Activated CD4-positive, alpha-beta T cell treated with anti-CD3 and anti-CD28 coated beads, Interleukin-2, amount 10 ng/mL, durations not matched to agents 24 days and 14 days (primary cell): ENCODE measurements at regions not wholly inside any gene's neighbourhood (a gene's known extent, or its start where the extent isn't known, plus 50 kb on each side); places are given as distances from the start of the nearest gene placed in this dataset.

ENCODE experiments used
- DNase-seq: peaks from one replicate; pipeline ENCODE4 v3.0.0; 2022
- H3K27ac Mint-ChIP-seq: one replicate; pipeline ENCODE4 v1.8.0; 2022; ENCODE audit warnings: mild to moderate bottlenecking, mixed read lengths
- H3K27me3 Mint-ChIP-seq: one replicate; pipeline ENCODE4 v1.8.0; 2022; ENCODE audit warnings: mixed read lengths
- H3K36me3 Mint-ChIP-seq: one replicate; pipeline ENCODE4 v1.8.0; 2022; ENCODE audit warnings: low read depth, mild to moderate bottlenecking, mixed read lengths
- H3K4me1 Mint-ChIP-seq: one replicate; pipeline ENCODE4 v1.8.0; 2021; ENCODE audit warnings: mixed read lengths
- H3K4me3 Mint-ChIP-seq: one replicate; pipeline ENCODE4 v1.8.0; 2022; ENCODE audit warnings: mild to moderate bottlenecking, moderate library complexity, mixed read lengths
- H3K9me3 Mint-ChIP-seq: one replicate; pipeline ENCODE4 v1.8.0; 2021; ENCODE audit warnings: mixed read lengths
- intact Hi-C: fragments of 100-400 bp; cut with micrococcal nuclease; formaldehyde crosslinking; loops from one replicate; pipeline ENCODE4 v1.15.1; 2023

- intact Hi-C loops: loop anchor here (5.0 kb wide), 1 partner anchor 72 kb away; no protein-coding TSS in a partner anchor
- no peak for DNase-seq
- Mint-ChIP-seq H3K36me3 (no peaks in the 10 kb centered on the region), H3K9me3 (no peaks in the 10 kb centered on the region), H3K4me3 (no peak overlapping the region), H3K27ac (no peak overlapping the region), H3K4me1 (peaks cover 29% of the 10 kb centered on the region), H3K27me3 (peaks cover 7% of the 10 kb centered on the region)
Observed at GRCh38 chr2:43055086-43055912, 171.1 kb downstream of the ZFP36L2 start.

GRCh38 chr2:43054367-43054766, 172.0 kb downstream of the ZFP36L2 start:
- H3K36me3 Mint-ChIP-seq: no peaks in the 10 kb centered on the region
- H3K4me3 Mint-ChIP-seq: no peak overlapping the region
- no peak for DNase-seq
- intact Hi-C loops: no loop called here
- H3K27ac Mint-ChIP-seq: no peak overlapping the region
- H3K4me1 Mint-ChIP-seq: peaks cover 22% of the 10 kb centered on the region
- H3K9me3 Mint-ChIP-seq: no peaks in the 10 kb centered on the region
- peaks cover 7% of the 10 kb centered on the region for H3K27me3 Mint-ChIP-seq

GRCh38 chr2:43052944-43053306, 173.5 kb downstream of the ZFP36L2 start:
- no peak for DNase-seq
- no peak overlapping the region for H3K27ac Mint-ChIP-seq
- intact Hi-C loops: no loop called here
- H3K4me1 Mint-ChIP-seq: peaks cover 15% of the 10 kb centered on the region
- H3K4me3 Mint-ChIP-seq: no peak overlapping the region
- no peaks in the 10 kb centered on the region for H3K36me3 Mint-ChIP-seq
- H3K27me3 Mint-ChIP-seq: peaks cover 7% of the 10 kb centered on the region
- H3K9me3 Mint-ChIP-seq: no peaks in the 10 kb centered on the region

GRCh38 chr2:43052204-43052943, 174.0 kb downstream of the ZFP36L2 start:
- peaks cover 5% of the 10 kb centered on the region for H3K27me3 Mint-ChIP-seq
- no peaks in the 10 kb centered on the region for H3K9me3 Mint-ChIP-seq
- peaks cover 19% of the 10 kb centered on the region for H3K4me1 Mint-ChIP-seq
- H3K4me3 Mint-ChIP-seq: no peak overlapping the region
- no peak overlapping the region for H3K27ac Mint-ChIP-seq
- no peak for DNase-seq
- no peaks in the 10 kb centered on the region for H3K36me3 Mint-ChIP-seq
- intact Hi-C loops: no loop called here

GRCh38 chr2:43051338-43051737, 175.1 kb downstream of the ZFP36L2 start:
- H3K27ac Mint-ChIP-seq: no peak overlapping the region
- intact Hi-C loops: no loop called here
- no peaks in the 10 kb centered on the region for H3K9me3 Mint-ChIP-seq
- no peaks in the 10 kb centered on the region for H3K36me3 Mint-ChIP-seq
- no peak overlapping the region for H3K4me3 Mint-ChIP-seq
- H3K27me3 Mint-ChIP-seq: peaks cover 5% of the 10 kb centered on the region
- peaks cover 23% of the 10 kb centered on the region for H3K4me1 Mint-ChIP-seq
- no peak for DNase-seq

- no peaks in the 10 kb centered on the region for H3K36me3 Mint-ChIP-seq
- no peak overlapping the region for H3K27ac Mint-ChIP-seq
- no peak for DNase-seq
- no peaks in the 10 kb centered on the region for H3K9me3 Mint-ChIP-seq
- intact Hi-C loops: no loop called here
- no peak overlapping the region for H3K4me3 Mint-ChIP-seq
- peaks cover 23% of the 10 kb centered on the region for H3K4me1 Mint-ChIP-seq
- H3K27me3 Mint-ChIP-seq: peaks cover 5% of the 10 kb centered on the region
Observed at GRCh38 chr2:43050866-43051265, 175.5 kb downstream of the ZFP36L2 start.

GRCh38 chr2:43049836-43050801, 176.3 kb downstream of the ZFP36L2 start:
- H3K27ac Mint-ChIP-seq: no peak overlapping the region
- no peak for DNase-seq
- intact Hi-C loops: no loop called here
- H3K9me3 Mint-ChIP-seq: no peaks in the 10 kb centered on the region
- H3K4me1 Mint-ChIP-seq: peaks cover 23% of the 10 kb centered on the region
- H3K27me3 Mint-ChIP-seq: peaks cover 5% of the 10 kb centered on the region
- H3K4me3 Mint-ChIP-seq: no peak overlapping the region
- H3K36me3 Mint-ChIP-seq: no peaks in the 10 kb centered on the region

- Mint-ChIP-seq H3K27me3 (no peaks in the 10 kb centered on the region), H3K4me1 (peaks cover 23% of the 10 kb centered on the region), H3K9me3 (no peaks in the 10 kb centered on the region), H3K36me3 (no peaks in the 10 kb centered on the region), H3K27ac (no peak overlapping the region), H3K4me3 (no peak overlapping the region)
- DNase-seq: no peak
- intact Hi-C loops: no loop called here
Observed at GRCh38 chr2:43047187-43047780, 179.1 kb downstream of the ZFP36L2 start.

- Mint-ChIP-seq H3K36me3 (no peaks in the 10 kb centered on the region), H3K9me3 (no peaks in the 10 kb centered on the region), H3K27ac (no peak overlapping the region), H3K4me3 (no peak overlapping the region), H3K4me1 (peaks cover 12% of the 10 kb centered on the region), H3K27me3 (no peaks in the 10 kb centered on the region)
- DNase-seq: no peak
- intact Hi-C loops: no loop called here
Observed at GRCh38 chr2:43045866-43046265, 180.5 kb downstream of the ZFP36L2 start.

GRCh38 chr2:43044093-43044681, 182.2 kb downstream of the ZFP36L2 start:
- Mint-ChIP-seq H3K4me3 (no peak overlapping the region), H3K27me3 (no peaks in the 10 kb centered on the region), H3K27ac (no peak overlapping the region), H3K9me3 (no peaks in the 10 kb centered on the region), H3K36me3 (no peaks in the 10 kb centered on the region), H3K4me1 (peaks cover 8% of the 10 kb centered on the region)
- intact Hi-C loops: no loop called here
- no peak for DNase-seq

GRCh38 chr2:43043553-43043870, 182.9 kb downstream of the ZFP36L2 start:
- Mint-ChIP-seq H3K27ac (no peak overlapping the region), H3K9me3 (no peaks in the 10 kb centered on the region), H3K36me3 (no peaks in the 10 kb centered on the region), H3K4me1 (peaks cover 8% of the 10 kb centered on the region), H3K4me3 (no peak overlapping the region), H3K27me3 (no peaks in the 10 kb centered on the region)
- no peak for DNase-seq
- intact Hi-C loops: no loop called here

GRCh38 chr2:43041661-43042360, 184.6 kb downstream of the ZFP36L2 start:
- no peak overlapping the region for H3K27ac Mint-ChIP-seq
- no peaks in the 10 kb centered on the region for H3K27me3 Mint-ChIP-seq
- no peak overlapping the region for H3K4me3 Mint-ChIP-seq
- H3K4me1 Mint-ChIP-seq: peaks cover 2% of the 10 kb centered on the region
- H3K9me3 Mint-ChIP-seq: no peaks in the 10 kb centered on the region
- no peak for DNase-seq
- no peaks in the 10 kb centered on the region for H3K36me3 Mint-ChIP-seq
- intact Hi-C loops: no loop called here

GRCh38 chr2:43041173-43041591, 185.2 kb downstream of the ZFP36L2 start:
- Mint-ChIP-seq H3K36me3 (no peaks in the 10 kb centered on the region), H3K27ac (no peak overlapping the region), H3K9me3 (no peaks in the 10 kb centered on the region), H3K4me1 (no peaks in the 10 kb centered on the region), H3K4me3 (no peak overlapping the region), H3K27me3 (peaks cover 2% of the 10 kb centered on the region)
- intact Hi-C loops: no loop called here
- DNase-seq: no peak
